HepG2 (cell line): ENCODE measurements at regions not wholly inside any gene's neighbourhood (a gene's known extent, or its start where the extent isn't known, plus 50 kb on each side); places are given as distances from the start of the nearest gene placed in this dataset.

ENCODE experiments used
- ATAC-seq: fragments of 200-7000 bp; cut with Tn5 transposase; 3 replicates; pipeline ENCODE4 v1.9.1; 2020; ENCODE audit warnings: mild to moderate bottlenecking, moderate library complexity
- BruUV-seq: library from RNA; stranded (reverse); fragments of 400-500 nt; replicated peaks from 2 replicates; lab custom pipeline; 2021; lab: Mats Ljungman, UMichigan
- CTCF ChIA-PET: fragments of 300-600 bp; formaldehyde crosslinking; extraction: SDS; loops from one replicate; lab custom pipeline; 2021; ENCODE audit warnings: low total read pairs, inconsistent platforms, low intra/inter-chr PET ratio; lab: Yijun Ruan, JAX
- POLR2A ChIA-PET: fragments of 350-600 bp; sonication (Branson Sonifier 250); formaldehyde crosslinking; loops from one replicate; lab custom pipeline; 2020; ENCODE audit warnings: antibody characterized with exemption, inconsistent platforms; lab: Yijun Ruan, JAX
- DNase-seq: peaks from one replicate; pipeline ENCODE4 v3.0.0-alpha.2; 2015; ENCODE audit warnings: low spot score
- FAIRE-seq: peaks from 3 replicates; lab custom pipeline; 2011; peaks lifted over from hg19 to GRCh38; lab: Jason Lieb, UNC
- H2AFZ ChIP-seq: one replicate; pipeline ENCODE4 v1.6.1; 2011; ENCODE audit warnings: low read length, inconsistent platforms
- H3K27ac ChIP-seq: fragments of 300-600 bp; 3 replicates; pipeline ENCODE4 v1.8.0; 2011; ENCODE audit warnings: mixed run types, mild to moderate bottlenecking, mixed read lengths, low read length, inconsistent platforms; ENCODE audit not compliant: insufficient read depth; ENCODE audit errors: extremely low read length
- H3K27me3 ChIP-seq, 2 experiments: fragments of 200-600 bp in 1 of 2; 2 replicates in 1 of 2; 3 replicates in 1 of 2; pipeline versions ENCODE4 v1.6.0 to v1.8.0; 2011; ENCODE audit warnings: low read length in 2 of 2, mild to moderate bottlenecking in 2 of 2, moderate library complexity in 2 of 2, inconsistent platforms in 1 of 2; ENCODE audit not compliant: insufficient read depth in 2 of 2, control insufficient read depth in 1 of 2
- H3K36me3 ChIP-seq, 2 experiments: fragments of 200-600 bp in 1 of 2; replicated peaks in 1 of 2; 2 replicates in 1 of 2; 3 replicates in 1 of 2; pipeline versions ENCODE4 v1.5.1 to v1.8.0; 2011; ENCODE audit warnings: low read length in 2 of 2, inconsistent platforms in 1 of 2; ENCODE audit not compliant: insufficient read depth in 2 of 2, control insufficient read depth in 1 of 2
- H3K4me1 ChIP-seq: 2 replicates; pipeline ENCODE4 v1.5.1; 2012; ENCODE audit warnings: low read length, inconsistent platforms; ENCODE audit not compliant: insufficient read depth
- H3K4me2 ChIP-seq: 2 replicates; pipeline ENCODE4 v1.6.0; 2011; ENCODE audit warnings: low read depth, low read length, inconsistent platforms
- H3K4me3 ChIP-seq, 3 experiments: fragments of 200-600 bp in 1 of 3; sonication (generic), shearing (Covaris generic) in 1 of 3; replicated peaks in 1 of 3; 2 replicates each; pipeline ENCODE4 v1.5.1; 2011 to 2016; ENCODE audit warnings: low read length in 3 of 3, inconsistent platforms in 2 of 3, low read depth in 2 of 3, mild to moderate bottlenecking in 2 of 3, control low read depth in 1 of 3, mixed read lengths in 1 of 3; ENCODE audit not compliant: insufficient read depth in 1 of 3
- H3K79me2 ChIP-seq: one replicate; pipeline ENCODE4 v1.6.1; 2011; ENCODE audit warnings: low read length, inconsistent platforms; ENCODE audit not compliant: insufficient read depth
- H3K9ac ChIP-seq: 2 replicates; pipeline ENCODE4 v1.6.0; 2011; ENCODE audit warnings: mild to moderate bottlenecking, low read depth, low read length, inconsistent platforms; ENCODE audit not compliant: insufficient read depth
- H3K9me3 ChIP-seq: 2 replicates; pipeline ENCODE4 v1.5.1; 2012; ENCODE audit warnings: mild to moderate bottlenecking, low read length
- H4K20me1 ChIP-seq: 2 replicates; pipeline ENCODE4 v1.6.0; 2011; ENCODE audit warnings: inconsistent platforms, mild to moderate bottlenecking, low read length, moderate library complexity; ENCODE audit not compliant: insufficient read depth
- CHD2 ChIP-seq: IDR thresholded peaks from 2 replicates; pipeline ENCODE4 v1.6.1; 2011; ENCODE audit warnings: low read depth, low read length, improper control_type of control experiment
- FOXA3 ChIP-seq: IDR thresholded peaks from 2 replicates; pipeline ENCODE4 v1.6.1; 2016; ENCODE audit warnings: missing genetic modification reagents, missing compliant biosample characterization
- MED1 ChIP-seq: sonication (generic); formaldehyde crosslinking; IDR thresholded peaks from 2 replicates; pipeline ENCODE4 v1.4.0; 2020; ENCODE audit warnings: missing genetic modification reagents
- MXD4 ChIP-seq: IDR thresholded peaks from 2 replicates; pipeline ENCODE4 v1.6.1; 2016; ENCODE audit warnings: mild to moderate bottlenecking, missing biosample characterization, missing genetic modification reagents
- NR2F1 ChIP-seq, 2 experiments: fragments of 450-650 bp in 1 of 2; formaldehyde crosslinking in 1 of 2; IDR thresholded peaks; 2 replicates each; pipeline versions ENCODE4 v1.5.0 to v1.6.1; 2016 to 2020; ENCODE audit warnings: mild to moderate bottlenecking in 1 of 2, missing compliant biosample characterization in 1 of 2, missing genetic modification reagents in 1 of 2, moderate library complexity in 1 of 2
- PAWR ChIP-seq: sonication (generic); formaldehyde crosslinking; IDR thresholded peaks from 2 replicates; pipeline ENCODE4 v1.4.0; 2020; ENCODE audit warnings: missing genetic modification reagents, mild to moderate bottlenecking, borderline replicate concordance
- PCBP2 ChIP-seq: fragments of 200-400 bp; formaldehyde crosslinking; optimal IDR thresholded peaks from 2 replicates; pipeline ENCODE3; 2018; ENCODE audit warnings: low read length, low read depth; ENCODE audit not compliant: poor library complexity, severe bottlenecking
- REL ChIP-seq: sonication (generic); formaldehyde crosslinking; conservative IDR thresholded peaks from 2 replicates; pipeline ENCODE4 v1.8.0; 2022; ENCODE audit warnings: mild to moderate bottlenecking, missing genetic modification reagents, moderate library complexity
- RNF2 ChIP-seq: fragments of 450-650 bp; conservative IDR thresholded peaks from 2 replicates; pipeline ENCODE4 v1.6.1; 2016; ENCODE audit warnings: low read depth
- RXRA ChIP-seq: sonication (generic); formaldehyde crosslinking; IDR thresholded peaks from 2 replicates; pipeline ENCODE4 v1.5.1; 2020; ENCODE audit warnings: missing genetic modification reagents
- SRF ChIP-seq: IDR thresholded peaks from 2 replicates; pipeline ENCODE4 v1.6.1; 2011; ENCODE audit warnings: mild to moderate bottlenecking, low read depth, low read length, moderate library complexity
- TAF1 ChIP-seq: sonication (generic); formaldehyde crosslinking; IDR thresholded peaks from 2 replicates; pipeline ENCODE4 v1.4.0; 2020; ENCODE audit warnings: missing genetic modification reagents
- TOPORS ChIP-seq: sonication (generic); formaldehyde crosslinking; IDR thresholded peaks from 2 replicates; pipeline ENCODE4 v1.8.0; 2023; ENCODE audit warnings: mild to moderate bottlenecking, missing genetic modification reagents
- ZBTB43 ChIP-seq: sonication (generic); formaldehyde crosslinking; conservative IDR thresholded peaks from 2 replicates; pipeline ENCODE4 v1.4.0; 2020; ENCODE audit warnings: missing genetic modification reagents
- ZNF383 ChIP-seq: sonication (generic); formaldehyde crosslinking; IDR thresholded peaks from 2 replicates; pipeline ENCODE4 v1.4.0; 2020; ENCODE audit warnings: missing genetic modification reagents, mild to moderate bottlenecking, borderline replicate concordance
- ZNF432 ChIP-seq: sonication (generic); formaldehyde crosslinking; IDR thresholded peaks from 2 replicates; pipeline ENCODE4 v1.5.0; 2020; ENCODE audit warnings: missing genetic modification reagents, mild to moderate bottlenecking, borderline replicate concordance
- ZNF780A ChIP-seq: sonication (generic); formaldehyde crosslinking; IDR thresholded peaks from 2 replicates; pipeline ENCODE4 v1.8.0; 2022; ENCODE audit warnings: mild to moderate bottlenecking, missing genetic modification reagents, moderate library complexity
- ZUFSP ChIP-seq: sonication (generic); formaldehyde crosslinking; IDR thresholded peaks from 2 replicates; pipeline ENCODE4 v1.9.0; 2021; ENCODE audit warnings: missing genetic modification reagents, mild to moderate bottlenecking, borderline replicate concordance
- WGBS: methylation state at CpG from one replicate; pipeline ENCODE4 v1.1.6; 2017; ENCODE audit warnings: low lambda C conversion rate; 5-methylcytosine and 5-hydroxymethylcytosine counted together
- in situ Hi-C: cut with HindIII; loops from 2 replicates; pipeline ENCODE4 v1.10.0; 2017; ENCODE audit warnings: low pct_unique_long_range_greater_than_20kb; ENCODE audit not compliant: extremely low pct_ligation_motif_present
- intact Hi-C: fragments of 100-400 bp; cut with micrococcal nuclease; formaldehyde crosslinking; loops from one replicate; pipeline ENCODE4 v1.10.0; 2022; ENCODE audit not compliant: unreplicated experiment
- TF ChIP-seq, protein P1 (sequence below): sonication (generic); formaldehyde crosslinking; IDR thresholded peaks from 2 replicates; pipeline ENCODE4 v1.8.0; 2022; ENCODE audit warnings: missing genetic modification reagents, low read depth, mild to moderate bottlenecking, borderline replicate concordance
- TF ChIP-seq, protein P2 (sequence below): sonication (generic); formaldehyde crosslinking; IDR thresholded peaks from 2 replicates; pipeline ENCODE4 v1.8.0; 2022; ENCODE audit warnings: mild to moderate bottlenecking, missing genetic modification reagents, borderline replicate concordance

- TF ChIP-seq, protein P1, sequence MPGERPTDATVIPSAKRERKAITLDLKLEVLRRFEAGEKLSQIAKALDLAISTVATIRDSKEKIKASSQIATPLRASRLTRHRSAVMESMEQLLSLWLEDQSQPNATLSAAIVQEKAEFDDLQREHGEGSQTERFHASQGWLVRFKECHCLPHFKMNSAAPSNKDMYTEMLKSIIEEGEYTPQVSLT (CRISPR knock-in tag), result no peak
- TF ChIP-seq REL (no peak), ZNF383 (no peak), PCBP2 (no peak), ZNF432 (no peak), NR2F1 (CRISPR knock-in tag; IDR thresholded peaks at IDR 0.05) (no peak), ZBTB43 (CRISPR knock-in tag) (no peak)
- TF ChIP-seq, all 625 proteins: peak for 0
Measured at GRCh38 chr3:147925272-147925671, 516.1 kb downstream of the ZIC1 start (continued).

- Histone ChIP-seq H3K4me3 (no peak overlapping the region), H3K4me1 (no peaks in the 10 kb centered on the region), H3K9ac (no peak overlapping the region), H4K20me1 (no peaks in the 10 kb centered on the region), H3K4me2 (no peak overlapping the region), H3K27ac (no peak overlapping the region), H3K79me2 (no peaks in the 10 kb centered on the region)
- ChIA-PET CTCF (no interaction called here), POLR2A (no interaction called here)
- 23% methylated on average over 4 of the region's 4 CpGs for WGBS
- DNase-seq, result no peak
- ATAC-seq, result no peak
- intact Hi-C loops, result no loop called here
- FAIRE-seq, result no peak
- TF ChIP-seq CHD2, result no peak
- TF ChIP-seq, protein P2, sequence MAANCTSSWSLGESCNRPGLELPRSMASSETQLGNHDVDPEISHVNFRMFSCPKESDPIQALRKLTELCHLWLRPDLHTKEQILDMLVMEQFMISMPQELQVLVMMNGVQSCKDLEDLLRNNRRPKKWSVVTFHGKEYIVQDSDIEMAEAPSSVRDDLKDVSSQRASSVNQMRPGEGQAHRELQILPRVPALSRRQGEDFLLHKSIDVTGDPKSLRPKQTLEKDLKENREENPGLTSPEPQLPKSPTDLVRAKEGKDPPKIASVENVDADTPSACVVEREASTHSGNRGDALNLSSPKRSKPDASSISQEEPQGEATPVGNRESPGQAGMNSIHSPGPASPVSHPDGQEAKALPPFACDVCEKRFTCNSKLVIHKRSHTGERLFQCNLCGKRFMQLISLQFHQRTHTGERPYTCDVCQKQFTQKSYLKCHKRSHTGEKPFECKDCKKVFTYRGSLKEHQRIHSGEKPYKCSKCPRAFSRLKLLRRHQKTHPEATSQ, result no peak
- no peak for TF ChIP-seq ZNF780A (CRISPR knock-in tag)
- no peak for TF ChIP-seq SRF
- no peak for TF ChIP-seq MXD4 (CRISPR knock-in tag)
- TF ChIP-seq RNF2, result no peak
- TF ChIP-seq TOPORS (CRISPR knock-in tag), result no peak
- no peak for TF ChIP-seq MED1 (CRISPR knock-in tag)
- no peak for TF ChIP-seq FOXA3
- TF ChIP-seq ZUFSP, result no peak
- no peak for TF ChIP-seq RXRA (CRISPR knock-in tag)
- TF ChIP-seq TAF1 (CRISPR knock-in tag), result no peak
- TF ChIP-seq PAWR (CRISPR knock-in tag), result no peak
- TF ChIP-seq, all 625 proteins: peak for 0
- Histone ChIP-seq H3K36me3 (no peaks in the 10 kb centered on the region), H2AFZ (no peak overlapping the region), H3K27me3 (no peaks in the 10 kb centered on the region), H3K9me3 (no peaks in the 10 kb centered on the region)
- in situ Hi-C loops, result no loop called here
- no TSS peak for BruUV-seq
Measured at GRCh38 chr3:147930232-147930807, 521.2 kb downstream of the ZIC1 start.
